Myocyte (in vitro differentiated cells): ENCODE measurements at regions not wholly inside any gene's neighbourhood (a gene's known extent, or its start where the extent isn't known, plus 50 kb on each side); places are given as distances from the start of the nearest gene placed in this dataset.

Source experiments
- DNase-seq: peaks from one replicate; pipeline ENCODE4 v3.0.0-alpha.2; 2012; ENCODE audit warnings: low read depth

- no peak for DNase-seq
Observed at GRCh38 chrY:8202837-8203236, 1134.4 kb upstream of the TSPY4 start.

- no peak for DNase-seq
Observed at GRCh38 chrY:8241144-8241543, 1096.1 kb upstream of the TSPY4 start.

- no peak for DNase-seq
Observed at GRCh38 chrY:8273807-8274206, 1063.5 kb upstream of the TSPY4 start.

- DNase-seq = no peak
Observed at GRCh38 chrY:8305021-8305420, 1032.2 kb upstream of the TSPY4 start.

- no peak for DNase-seq
Observed at GRCh38 chrY:8324113-8324512, 1013.2 kb upstream of the TSPY4 start.

GRCh38 chrY:8326944-8327343 is 1010.3 kb upstream of the TSPY4 start:
- no peak for DNase-seq

GRCh38 chrY:8327708-8328354 is 1009.4 kb upstream of the TSPY4 start:
- DNase-seq = no peak

GRCh38 chrY:8329431-8329830 is 1007.8 kb upstream of the TSPY4 start:
- DNase-seq = no peak

GRCh38 chrY:8329929-8330328 is 1007.3 kb upstream of the TSPY4 start:
- DNase-seq = no peak

GRCh38 chrY:8333328-8333727 is 1003.9 kb upstream of the TSPY4 start:
- DNase-seq = no peak

GRCh38 chrY:8335299-8335835 is 1001.9 kb upstream of the TSPY4 start:
- no peak for DNase-seq

GRCh38 chrY:8336112-8336774 is 1001.0 kb upstream of the TSPY4 start:
- DNase-seq = no peak

GRCh38 chrY:8341000-8341399 is 996.3 kb upstream of the TSPY4 start:
- no peak for DNase-seq

GRCh38 chrY:8342173-8342572 is 995.1 kb upstream of the TSPY4 start:
- DNase-seq = no peak

- DNase-seq = no peak
Observed at GRCh38 chrY:8351241-8351640, 986.0 kb upstream of the TSPY4 start.

- DNase-seq = no peak
Observed at GRCh38 chrY:8352201-8352600, 985.1 kb upstream of the TSPY4 start.

- no peak for DNase-seq
Observed at GRCh38 chrY:8358161-8358560, 979.1 kb upstream of the TSPY4 start.

- no peak for DNase-seq
Observed at GRCh38 chrY:8361715-8362114, 975.5 kb upstream of the TSPY4 start.

GRCh38 chrY:8377491-8377890 is 959.8 kb upstream of the TSPY4 start:
- DNase-seq = no peak

- no peak for DNase-seq
Observed at GRCh38 chrY:8379800-8380199, 957.5 kb upstream of the TSPY4 start.

- no peak for DNase-seq
Observed at GRCh38 chrY:8381425-8381824, 955.8 kb upstream of the TSPY4 start.

- no peak for DNase-seq
Observed at GRCh38 chrY:8386053-8386452, 951.2 kb upstream of the TSPY4 start.

- DNase-seq = no peak
Observed at GRCh38 chrY:8388512-8388911, 948.8 kb upstream of the TSPY4 start.
